A549 (cell line): ENCODE measurements at regions not wholly inside any gene's neighbourhood (a gene's known extent, or its start where the extent isn't known, plus 50 kb on each side); places are given as distances from the start of the nearest gene placed in this dataset.

ENCODE experiments used
- ESRRA ChIP-seq: fragments of 150-350 bp; IDR thresholded peaks from 2 replicates; pipeline ENCODE4 v1.6.1; 2014; ENCODE audit warnings: mild to moderate bottlenecking, low read length, borderline replicate concordance
- NR3C1 ChIP-seq: fragments of >200 bp; sonication (Bioruptor Twin); formaldehyde crosslinking; IDR thresholded peaks from 3 replicates; pipeline ENCODE4 v1.6.1; 2017
- TF ChIP-seq, protein P1 (sequence below): fragments of >200 bp; sonication (Bioruptor Twin); formaldehyde crosslinking; IDR thresholded peaks from 3 replicates; pipeline ENCODE4 v1.5.1; 2016

DNA sequence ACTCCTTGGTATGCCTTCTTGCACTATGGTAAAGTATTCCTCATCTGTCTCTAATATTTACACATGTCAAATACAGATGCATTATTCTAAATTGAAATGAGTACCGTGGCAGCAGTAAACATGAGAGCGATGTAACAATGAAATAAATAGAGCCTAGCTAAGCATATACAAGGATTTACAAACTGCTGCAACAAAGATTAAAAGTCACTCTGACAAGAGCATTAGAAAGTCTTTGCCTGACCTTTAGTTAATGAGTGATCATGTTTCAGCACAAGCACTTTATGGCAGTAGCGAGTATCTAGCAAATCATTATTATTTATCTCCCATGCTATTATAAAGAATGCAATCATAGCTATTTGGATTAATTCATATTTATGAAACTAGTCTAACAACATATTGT lies 547.0 kb upstream of the NDST4 start:
- TF ChIP-seq, protein P1, sequence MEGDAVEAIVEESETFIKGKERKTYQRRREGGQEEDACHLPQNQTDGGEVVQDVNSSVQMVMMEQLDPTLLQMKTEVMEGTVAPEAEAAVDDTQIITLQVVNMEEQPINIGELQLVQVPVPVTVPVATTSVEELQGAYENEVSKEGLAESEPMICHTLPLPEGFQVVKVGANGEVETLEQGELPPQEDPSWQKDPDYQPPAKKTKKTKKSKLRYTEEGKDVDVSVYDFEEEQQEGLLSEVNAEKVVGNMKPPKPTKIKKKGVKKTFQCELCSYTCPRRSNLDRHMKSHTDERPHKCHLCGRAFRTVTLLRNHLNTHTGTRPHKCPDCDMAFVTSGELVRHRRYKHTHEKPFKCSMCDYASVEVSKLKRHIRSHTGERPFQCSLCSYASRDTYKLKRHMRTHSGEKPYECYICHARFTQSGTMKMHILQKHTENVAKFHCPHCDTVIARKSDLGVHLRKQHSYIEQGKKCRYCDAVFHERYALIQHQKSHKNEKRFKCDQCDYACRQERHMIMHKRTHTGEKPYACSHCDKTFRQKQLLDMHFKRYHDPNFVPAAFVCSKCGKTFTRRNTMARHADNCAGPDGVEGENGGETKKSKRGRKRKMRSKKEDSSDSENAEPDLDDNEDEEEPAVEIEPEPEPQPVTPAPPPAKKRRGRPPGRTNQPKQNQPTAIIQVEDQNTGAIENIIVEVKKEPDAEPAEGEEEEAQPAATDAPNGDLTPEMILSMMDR: no peak
- TF ChIP-seq NR3C1 (no peak), ESRRA (no peak)
